T47D (cell line): ENCODE measurements at regions not wholly inside any gene's neighbourhood (a gene's known extent, or its start where the extent isn't known, plus 50 kb on each side); places are given as distances from the start of the nearest gene placed in this dataset.
"Not testable (repeated sequence)": the region's sequence is repeated elsewhere in the genome, so short reads cannot be mapped to it uniquely, and the experiment has no call there.

Experiments used
- DNase-seq, 2 experiments: peaks; one replicate each; pipeline versions ENCODE4 v3.0.0 to v3.0.0-alpha.2; 2011 to 2012; ENCODE audit warnings: low read depth in 1 of 2, low spot score in 1 of 2
- JUND ChIP-seq: IDR thresholded peaks from 2 replicates; pipeline ENCODE4 v1.6.1; 2012; ENCODE audit warnings: low read depth
- in situ Hi-C: cut with HindIII; loops from 2 replicates; pipeline ENCODE4 v1.10.0; 2016; ENCODE audit warnings: low sequenced_read_pairs, low pct_unique_long_range_greater_than_20kb

GRCh38 chr4:57763070-57763469 lies 652.9 kb upstream of the IGFBP7 start:
- in situ Hi-C loops, result no loop called here
- TF ChIP-seq JUND, result no peak

DNA sequence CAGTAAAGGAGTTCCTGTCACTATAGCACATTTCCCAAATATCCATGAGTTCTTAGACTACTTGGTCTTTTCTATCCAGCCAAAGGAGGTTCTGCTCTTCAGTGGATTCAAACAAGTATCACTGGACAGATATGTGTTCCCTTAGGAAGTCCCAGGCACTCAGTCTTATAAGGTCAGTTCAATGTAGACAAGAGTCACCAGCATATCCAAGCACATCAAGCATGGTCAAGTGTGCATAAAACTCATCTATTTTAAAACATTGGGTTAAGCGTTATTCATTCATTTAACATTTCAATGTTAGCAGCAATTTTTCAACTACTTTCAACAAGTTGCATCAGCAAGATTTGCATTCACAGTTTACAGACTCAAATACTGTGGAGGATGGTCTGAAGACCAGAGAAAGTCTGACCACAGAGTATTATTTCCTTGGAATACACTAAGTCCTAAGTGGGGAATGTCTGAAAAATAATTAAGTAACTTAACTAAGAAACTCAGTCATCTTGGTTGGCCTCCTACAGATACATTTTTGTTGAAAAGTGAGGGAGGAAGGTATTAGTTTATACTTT lies 630.5 kb upstream of the IGFBP7 start:
- in situ Hi-C loops, result no loop called here
- no peak for TF ChIP-seq JUND
- DNase-seq, result no peak

More at GRCh38 chr4:57763070-57763469, 652.9 kb upstream of the IGFBP7 start:
- DNase-seq, result no peak

- no peak for TF ChIP-seq JUND
- DNase-seq, result no peak
- in situ Hi-C loops, result no loop called here
These were observed 626.6 kb upstream of the IGFBP7 start for GRCh38 chr4:57736781-57737180.

GRCh38 chr4:57734104-57734670 lies 624.0 kb upstream of the IGFBP7 start:
- in situ Hi-C loops, result no loop called here
- no peak for DNase-seq
- TF ChIP-seq JUND, result no peak

GRCh38 chr4:57729775-57730570 lies 619.8 kb upstream of the IGFBP7 start:
- in situ Hi-C loops, DNase-seq: not testable (repeated sequence)

- DNase-seq, result no peak
- in situ Hi-C loops, result no loop called here
- no peak for TF ChIP-seq JUND
These were observed 616.0 kb upstream of the IGFBP7 start for GRCh38 chr4:57726154-57726553.

GRCh38 chr4:57719456-57719855 lies 609.3 kb upstream of the IGFBP7 start:
- TF ChIP-seq JUND, result no peak

DNA sequence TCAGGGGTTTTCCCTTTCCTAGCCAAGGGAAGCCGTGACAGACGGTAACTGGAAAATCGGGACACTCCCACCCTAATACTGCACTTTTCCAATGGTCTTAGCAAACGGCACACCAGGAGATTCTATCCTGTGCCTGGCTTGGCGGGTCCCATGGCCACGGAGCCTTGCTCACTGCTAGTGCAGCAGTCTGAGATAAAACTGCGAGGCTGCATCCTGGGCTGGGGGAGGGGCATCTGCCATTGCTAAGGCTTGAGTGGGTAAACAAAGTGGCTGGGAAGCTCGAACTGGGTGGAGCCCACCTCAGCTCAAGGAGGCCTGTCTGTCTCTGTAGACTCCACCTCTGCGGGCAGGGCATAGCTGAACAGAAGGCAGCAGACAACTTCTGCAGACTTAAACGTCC lies 604.1 kb upstream of the IGFBP7 start:
- DNase-seq, in situ Hi-C loops: not testable (repeated sequence)

More at GRCh38 chr4:57719456-57719855, 609.3 kb upstream of the IGFBP7 start:
- no peak for DNase-seq
- in situ Hi-C loops, result no loop called here

- TF ChIP-seq JUND, result no peak
- in situ Hi-C loops, result no loop called here
- no peak for DNase-seq
These were observed 599.9 kb upstream of the IGFBP7 start for GRCh38 chr4:57710053-57710452.

DNA sequence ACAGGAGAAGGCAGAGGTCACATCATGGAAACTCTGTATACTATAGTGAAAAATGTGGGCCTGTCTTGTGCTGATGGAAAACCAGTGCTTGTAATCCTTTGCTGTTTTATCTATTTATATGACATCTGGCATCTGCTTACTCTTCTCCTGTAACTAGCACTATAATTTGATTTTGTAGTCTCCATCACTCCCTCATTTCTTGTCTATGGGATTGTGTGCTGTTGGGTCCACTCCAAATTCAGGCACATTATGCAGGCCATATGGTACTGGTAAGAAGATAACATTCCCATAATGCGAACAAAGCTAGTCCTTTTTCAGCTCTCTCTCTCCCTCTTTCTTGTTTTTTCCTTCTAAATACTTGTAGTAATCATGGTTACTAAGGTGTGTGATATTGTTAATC lies 581.2 kb upstream of the IGFBP7 start:
- TF ChIP-seq JUND, result no peak
- DNase-seq, result no peak
- in situ Hi-C loops, result no loop called here

- TF ChIP-seq JUND, result no peak
- in situ Hi-C loops, result no loop called here
- DNase-seq, result no peak
These were observed 579.6 kb upstream of the IGFBP7 start for GRCh38 chr4:57689693-57690205.

- TF ChIP-seq JUND, result no peak
- DNase-seq, result no peak
- in situ Hi-C loops, result no loop called here
These were observed 572.1 kb upstream of the IGFBP7 start for GRCh38 chr4:57682275-57682674.

DNA sequence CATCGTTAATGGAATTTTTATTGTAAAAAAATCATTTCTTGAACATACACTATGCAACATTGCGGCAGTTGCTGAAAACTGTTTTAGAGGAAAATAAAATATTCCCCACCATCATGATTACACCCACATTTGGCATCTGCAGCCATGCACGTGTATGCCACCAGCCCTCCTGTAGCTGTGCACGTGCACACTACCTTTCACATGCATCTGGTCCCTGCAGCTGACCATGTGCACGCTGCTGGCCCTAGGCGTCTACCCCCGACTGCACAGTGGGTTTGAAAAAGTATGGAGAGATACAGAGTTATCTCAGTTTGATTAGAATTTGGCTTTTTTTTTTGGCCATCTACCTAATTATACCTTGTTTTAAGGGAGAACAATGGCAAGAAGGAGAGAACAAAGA lies 569.8 kb upstream of the IGFBP7 start:
- in situ Hi-C loops, result no loop called here
- no peak for DNase-seq
- TF ChIP-seq JUND, result no peak
